Keratinocyte (primary cell): ENCODE measurements at regions not wholly inside any gene's neighbourhood (a gene's known extent, or its start where the extent isn't known, plus 50 kb on each side); places are given as distances from the start of the nearest gene placed in this dataset.

ENCODE experiments used
- DNase-seq: peaks from one replicate; pipeline ENCODE4 v3.0.0-alpha.2; 2011; ENCODE audit warnings: low read depth, missing footprints, low spot score
- FAIRE-seq: peaks from 2 replicates; lab custom pipeline; 2011; peaks lifted over from hg19 to GRCh38; lab: Jason Lieb, UNC
- H2AFZ ChIP-seq: 2 replicates; pipeline ENCODE4 v1.6.0; 2012; ENCODE audit warnings: low read length, control low read depth, inconsistent platforms; ENCODE audit not compliant: control insufficient read depth
- H3K27ac ChIP-seq: 2 replicates; pipeline ENCODE4 v1.5.1; 2011; ENCODE audit warnings: low read length; ENCODE audit not compliant: control insufficient read depth, insufficient read depth
- H3K27me3 ChIP-seq: 3 replicates; pipeline ENCODE4 v1.6.0; 2011; ENCODE audit warnings: low read length; ENCODE audit not compliant: control insufficient read depth, insufficient read depth; ENCODE audit errors: extremely low read depth
- H3K36me3 ChIP-seq, 2 experiments: 2 replicates in 1 of 2; 3 replicates in 1 of 2; pipeline ENCODE4 v1.5.1; 2011; ENCODE audit warnings: low read length in 2 of 2, mild to moderate bottlenecking in 1 of 2; ENCODE audit not compliant: control insufficient read depth in 2 of 2, insufficient read depth in 2 of 2; ENCODE audit errors: extremely low read depth in 1 of 2
- H3K4me1 ChIP-seq: 3 replicates; pipeline ENCODE4 v1.5.1; 2011; ENCODE audit warnings: low read length; ENCODE audit not compliant: control insufficient read depth, insufficient read depth; ENCODE audit errors: extremely low read depth
- H3K4me2 ChIP-seq: 3 replicates; pipeline ENCODE4 v1.6.0; 2011; ENCODE audit warnings: low read depth, low read length; ENCODE audit not compliant: control insufficient read depth, insufficient read depth; ENCODE audit errors: extremely low read depth
- H3K4me3 ChIP-seq, 3 experiments: fragments of 200-600 bp in 1 of 3; sonication (generic) in 1 of 3; 2 replicates in 2 of 3; 3 replicates in 1 of 3; pipeline ENCODE4 v1.5.1; 2011 to 2016; ENCODE audit warnings: low read length in 3 of 3, mild to moderate bottlenecking in 3 of 3, control low read depth in 2 of 3, inconsistent platforms in 1 of 3, low read depth in 1 of 3, mixed read lengths in 1 of 3, mixed run types in 1 of 3, moderate library complexity in 1 of 3; ENCODE audit not compliant: control insufficient read depth in 2 of 3, insufficient read depth in 2 of 3; ENCODE audit errors: extremely low read depth in 1 of 3
- H3K79me2 ChIP-seq: 2 replicates; pipeline ENCODE4 v1.6.0; 2012; ENCODE audit warnings: low read length; ENCODE audit not compliant: control insufficient read depth, insufficient read depth
- H3K9ac ChIP-seq: 3 replicates; pipeline ENCODE4 v1.6.0; 2011; ENCODE audit warnings: low read length; ENCODE audit not compliant: control insufficient read depth, insufficient read depth; ENCODE audit errors: extremely low read depth
- H3K9me1 ChIP-seq: 3 replicates; pipeline ENCODE4 v1.6.0; 2011; ENCODE audit warnings: low read length; ENCODE audit not compliant: control insufficient read depth, insufficient read depth; ENCODE audit errors: extremely low read depth
- H3K9me3 ChIP-seq: 2 replicates; pipeline ENCODE4 v1.5.1; 2012; ENCODE audit warnings: low read depth, low read length; ENCODE audit not compliant: control insufficient read depth
- H4K20me1 ChIP-seq: 3 replicates; pipeline ENCODE4 v1.6.0; 2011; ENCODE audit warnings: low read length; ENCODE audit not compliant: control insufficient read depth, insufficient read depth; ENCODE audit errors: extremely low read depth
- EZH2 ChIP-seq: IDR thresholded peaks from one replicate; pipeline ENCODE4 v1.6.1; 2012; ENCODE audit warnings: inconsistent platforms, mild to moderate bottlenecking, low read length, moderate library complexity
- dilution Hi-C: fragments of 300-500 bp; cut with MboI; formaldehyde crosslinking; loops from one replicate; pipeline ENCODE4 v1.7.0; 2020; ENCODE audit warnings: low sequenced_read_pairs; ENCODE audit not compliant: extremely low pct_ligation_motif_present
- TF ChIP-seq, protein P1 (sequence below), 3 experiments: IDR thresholded peaks in 1 of 3; conservative IDR thresholded peaks in 1 of 3; optimal IDR thresholded peaks in 1 of 3; 2 replicates in 2 of 3; 3 replicates in 1 of 3; pipeline versions ENCODE3 to v1.5.1; 2011; ENCODE audit warnings: low read length in 3 of 3, mild to moderate bottlenecking in 3 of 3, moderate library complexity in 2 of 3, control low read depth in 1 of 3, inconsistent platforms in 1 of 3; ENCODE audit not compliant: insufficient read depth in 2 of 3; ENCODE audit errors: extremely low read depth in 1 of 3

- no peak for FAIRE-seq
Measured at GRCh38 chr1:98179151-98179773, 258.4 kb upstream of the DPYD start.

GRCh38 chr1:98177751-98178150, 256.9 kb upstream of the DPYD start:
- DNase-seq (no peak), FAIRE-seq (no peak)
- Histone ChIP-seq H4K20me1 (no peaks in the 10 kb centered on the region), H3K79me2 (no peaks in the 10 kb centered on the region), H3K4me3 (no peak overlapping the region), H3K9me3 (no peaks in the 10 kb centered on the region), H3K36me3 (no peaks in the 10 kb centered on the region), H3K27me3 (no peaks in the 10 kb centered on the region), H3K9ac (no peak overlapping the region), H3K4me1 (no peaks in the 10 kb centered on the region), H3K4me2 (no peak overlapping the region), H3K9me1 (no peaks in the 10 kb centered on the region), H2AFZ (no peak overlapping the region), H3K27ac (no peak overlapping the region)
- dilution Hi-C loops = no loop called here
- no peak for TF ChIP-seq EZH2
- TF ChIP-seq, protein P1, sequence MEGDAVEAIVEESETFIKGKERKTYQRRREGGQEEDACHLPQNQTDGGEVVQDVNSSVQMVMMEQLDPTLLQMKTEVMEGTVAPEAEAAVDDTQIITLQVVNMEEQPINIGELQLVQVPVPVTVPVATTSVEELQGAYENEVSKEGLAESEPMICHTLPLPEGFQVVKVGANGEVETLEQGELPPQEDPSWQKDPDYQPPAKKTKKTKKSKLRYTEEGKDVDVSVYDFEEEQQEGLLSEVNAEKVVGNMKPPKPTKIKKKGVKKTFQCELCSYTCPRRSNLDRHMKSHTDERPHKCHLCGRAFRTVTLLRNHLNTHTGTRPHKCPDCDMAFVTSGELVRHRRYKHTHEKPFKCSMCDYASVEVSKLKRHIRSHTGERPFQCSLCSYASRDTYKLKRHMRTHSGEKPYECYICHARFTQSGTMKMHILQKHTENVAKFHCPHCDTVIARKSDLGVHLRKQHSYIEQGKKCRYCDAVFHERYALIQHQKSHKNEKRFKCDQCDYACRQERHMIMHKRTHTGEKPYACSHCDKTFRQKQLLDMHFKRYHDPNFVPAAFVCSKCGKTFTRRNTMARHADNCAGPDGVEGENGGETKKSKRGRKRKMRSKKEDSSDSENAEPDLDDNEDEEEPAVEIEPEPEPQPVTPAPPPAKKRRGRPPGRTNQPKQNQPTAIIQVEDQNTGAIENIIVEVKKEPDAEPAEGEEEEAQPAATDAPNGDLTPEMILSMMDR (optimal IDR thresholded peaks at IDR 0.05 in 1 of 3, IDR thresholded peaks at IDR 0.05 in 1 of 3, conservative IDR thresholded peaks at IDR 0.05 in 1 of 3; ENCODE audit: extremely low read depth in 1 of 3, insufficient read depth in 2 of 3, low read length in 3 of 3) = no peak

More at GRCh38 chr1:98179151-98179773, 258.4 kb upstream of the DPYD start:
- Histone ChIP-seq H3K4me1 (no peaks in the 10 kb centered on the region), H3K4me2 (no peak overlapping the region), H3K9me3 (no peaks in the 10 kb centered on the region), H3K9ac (no peak overlapping the region), H3K4me3 (no peak overlapping the region), H3K9me1 (no peaks in the 10 kb centered on the region), H3K79me2 (no peaks in the 10 kb centered on the region), H4K20me1 (no peaks in the 10 kb centered on the region), H3K27me3 (no peaks in the 10 kb centered on the region), H2AFZ (no peak overlapping the region), H3K36me3 (no peaks in the 10 kb centered on the region), H3K27ac (no peak overlapping the region)
- dilution Hi-C loops = no loop called here
- TF ChIP-seq EZH2 = no peak
- no peak for DNase-seq

- DNase-seq (no peak), FAIRE-seq (no peak)
- Histone ChIP-seq H3K27ac (no peak overlapping the region), H2AFZ (no peak overlapping the region), H3K4me1 (no peaks in the 10 kb centered on the region), H3K79me2 (no peaks in the 10 kb centered on the region), H3K27me3 (no peaks in the 10 kb centered on the region), H3K4me2 (no peak overlapping the region), H3K9me1 (no peaks in the 10 kb centered on the region), H3K36me3 (no peaks in the 10 kb centered on the region), H3K4me3 (no peak overlapping the region), H4K20me1 (no peaks in the 10 kb centered on the region), H3K9ac (no peak overlapping the region), H3K9me3 (no peaks in the 10 kb centered on the region)
- TF ChIP-seq, protein P1 (optimal IDR thresholded peaks at IDR 0.05 in 1 of 3, IDR thresholded peaks at IDR 0.05 in 1 of 3, conservative IDR thresholded peaks at IDR 0.05 in 1 of 3; ENCODE audit: extremely low read depth in 1 of 3, insufficient read depth in 2 of 3, low read length in 3 of 3) = no peak
- TF ChIP-seq EZH2 = no peak
- dilution Hi-C loops = no loop called here
Measured at GRCh38 chr1:98176936-98177335, 256.1 kb upstream of the DPYD start.
